ENCODE measurements at regions not wholly inside any gene's neighbourhood (a gene's known extent, or its start where the extent isn't known, plus 50 kb on each side); places are given as distances from the start of the nearest gene placed in this dataset.

DNA sequence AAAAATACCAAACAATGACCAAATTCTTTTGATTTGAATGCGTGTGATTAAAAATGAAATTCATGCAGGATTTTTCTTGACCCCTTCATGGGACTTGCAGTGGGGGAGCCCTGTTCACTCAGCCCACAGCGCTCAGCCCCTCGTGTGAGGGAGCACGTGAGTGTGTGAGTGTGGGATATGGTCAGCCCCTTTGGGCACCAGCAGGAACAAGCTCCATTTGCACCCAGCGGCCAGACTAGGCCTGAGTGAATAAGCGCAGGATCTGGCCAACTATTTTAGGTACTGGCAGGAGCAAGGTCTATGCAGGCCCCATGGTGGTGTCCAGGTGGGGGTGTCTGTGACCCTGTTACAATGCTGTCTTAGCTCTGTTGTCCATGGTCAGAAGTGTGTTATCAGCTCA is 1631.2 kb downstream of the BRINP3 start:
- no peak for DNase-seq (ENCODE audit: low read depth)

GRCh38 chr1:188857526-188858087 is 1620.1 kb downstream of the BRINP3 start:
- DNase-seq (ENCODE audit: low read depth): no peak

GRCh38 chr1:188867614-188868013 is 1610.0 kb downstream of the BRINP3 start:
- no peak for DNase-seq (ENCODE audit: low read depth)

- no peak for DNase-seq (ENCODE audit: low read depth)
Observed at GRCh38 chr1:188871164-188871563, 1606.5 kb downstream of the BRINP3 start.

- DNase-seq (ENCODE audit: low read depth): no peak
Observed at GRCh38 chr1:188872376-188872775, 1605.3 kb downstream of the BRINP3 start.

- no peak for DNase-seq (ENCODE audit: low read depth)
Observed at GRCh38 chr1:188877668-188878067, 1600.0 kb downstream of the BRINP3 start.

- no peak for DNase-seq (ENCODE audit: low read depth)
Observed at GRCh38 chr1:188888386-188888785, 1589.3 kb downstream of the BRINP3 start.

DNA sequence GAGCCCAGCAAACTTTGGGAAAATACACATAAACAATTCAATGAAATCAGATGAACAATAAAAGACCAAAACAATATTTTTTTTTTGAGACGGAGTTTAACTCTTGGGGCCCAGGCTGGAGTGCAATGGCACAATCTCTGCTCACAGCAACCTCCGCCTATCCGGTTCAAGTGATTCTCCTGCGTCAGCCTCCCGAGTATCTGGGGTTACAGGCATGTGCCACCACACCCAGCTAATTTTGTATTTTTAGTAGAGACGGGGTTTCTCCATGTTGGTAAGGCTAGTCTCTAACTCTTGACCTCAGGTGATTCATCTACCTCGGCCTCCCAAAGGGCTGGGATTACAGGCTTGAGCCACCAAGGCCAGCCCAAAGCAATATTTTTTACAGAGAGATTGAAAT is 1588.5 kb downstream of the BRINP3 start:
- DNase-seq (ENCODE audit: low read depth): no peak

DNA sequence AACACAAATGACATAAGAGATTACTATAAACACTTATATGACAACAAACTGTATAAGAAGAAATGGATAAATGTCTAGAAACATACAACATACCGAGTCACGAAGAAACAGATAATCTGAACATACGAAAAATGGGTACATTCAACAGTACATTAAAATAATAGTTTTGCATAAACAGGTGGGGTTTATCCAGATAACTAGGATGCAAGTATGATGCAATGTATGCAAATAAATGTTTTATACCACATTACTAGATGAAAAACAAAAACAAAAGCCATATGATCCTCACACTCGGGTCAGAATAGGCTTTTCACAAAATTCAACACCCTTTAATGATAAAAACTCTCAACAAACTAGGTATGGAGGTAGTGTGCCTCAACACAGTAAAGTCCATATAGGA is 1585.7 kb downstream of the BRINP3 start:
- no peak for DNase-seq (ENCODE audit: low read depth)

GRCh38 chr1:188895611-188896010 is 1582.1 kb downstream of the BRINP3 start:
- DNase-seq (ENCODE audit: low read depth): no peak

DNA sequence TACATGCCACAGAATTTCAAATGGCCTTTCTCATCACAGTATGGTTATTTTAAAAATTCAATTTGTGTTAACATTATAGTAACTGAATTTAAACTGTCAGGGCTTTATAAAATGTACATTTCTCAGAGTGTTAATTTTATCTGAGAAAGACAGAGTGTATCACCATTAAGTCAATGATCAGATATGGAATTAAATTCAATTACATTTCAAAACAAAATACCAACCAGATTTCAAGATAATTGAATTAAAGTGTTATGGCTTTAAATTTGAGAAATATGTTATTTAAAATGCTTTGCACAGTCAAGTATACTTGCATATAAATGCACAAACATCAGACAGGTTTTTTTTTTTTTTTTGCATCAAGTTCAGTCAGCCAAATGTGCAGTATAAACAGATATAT is 1574.4 kb downstream of the BRINP3 start:
- no peak for DNase-seq (ENCODE audit: low read depth)

GRCh38 chr1:188904201-188904600 is 1573.5 kb downstream of the BRINP3 start:
- DNase-seq (ENCODE audit: low read depth): no peak

DNA sequence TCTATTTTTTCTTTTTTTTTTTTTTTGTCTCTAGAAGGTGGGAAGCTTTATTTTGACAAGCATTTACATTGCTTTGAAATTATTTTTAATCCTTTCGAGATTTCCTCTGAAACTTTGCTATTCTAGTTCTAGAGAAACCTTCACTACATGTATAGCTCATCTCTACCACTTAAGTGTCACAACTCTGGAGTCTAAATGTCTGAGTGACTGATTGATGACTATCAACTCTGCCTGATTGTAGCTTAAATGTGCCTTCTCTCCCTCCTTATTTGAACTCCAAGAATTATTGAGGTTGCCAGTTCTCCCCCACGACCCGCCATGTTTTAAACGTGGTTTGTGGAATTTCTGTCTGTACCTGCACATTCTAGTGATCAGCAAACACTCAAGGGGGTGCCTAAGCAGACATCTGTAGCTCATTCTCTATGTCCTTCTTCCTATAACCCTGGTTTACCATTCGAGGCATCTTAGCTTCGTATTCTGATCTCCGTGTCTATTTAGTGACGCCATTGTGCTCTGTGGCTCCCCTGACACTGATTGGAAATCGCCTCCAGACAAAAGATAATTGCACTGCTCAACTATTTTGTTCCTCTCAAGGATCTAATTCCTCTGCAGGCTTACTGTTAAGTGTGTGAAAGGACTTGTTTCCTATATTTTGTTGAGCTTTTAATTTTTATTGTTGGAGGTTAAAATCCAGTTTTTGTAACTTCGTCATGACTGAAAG is 1570.6 kb downstream of the BRINP3 start:
- no peak for DNase-seq (ENCODE audit: low read depth)

DNA sequence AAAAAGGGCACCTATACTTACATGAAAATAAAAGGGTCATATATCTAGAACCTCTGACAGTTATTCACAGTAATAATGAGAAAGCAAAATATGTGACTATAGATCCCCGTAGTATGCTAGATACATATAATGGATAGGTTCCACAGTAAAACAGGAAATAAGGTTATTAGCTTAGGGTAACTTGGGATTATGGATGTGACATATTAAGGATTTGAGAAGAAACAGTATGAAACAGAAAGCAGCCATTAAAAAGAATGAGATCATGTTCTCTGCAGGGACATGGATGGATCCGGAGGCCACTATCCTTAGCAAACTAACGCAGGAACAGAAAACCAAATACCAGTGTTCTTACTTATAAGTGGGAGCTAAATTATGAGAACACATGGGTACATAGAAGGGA is 1547.3 kb downstream of the BRINP3 start:
- no peak for DNase-seq (ENCODE audit: low read depth)

DNA sequence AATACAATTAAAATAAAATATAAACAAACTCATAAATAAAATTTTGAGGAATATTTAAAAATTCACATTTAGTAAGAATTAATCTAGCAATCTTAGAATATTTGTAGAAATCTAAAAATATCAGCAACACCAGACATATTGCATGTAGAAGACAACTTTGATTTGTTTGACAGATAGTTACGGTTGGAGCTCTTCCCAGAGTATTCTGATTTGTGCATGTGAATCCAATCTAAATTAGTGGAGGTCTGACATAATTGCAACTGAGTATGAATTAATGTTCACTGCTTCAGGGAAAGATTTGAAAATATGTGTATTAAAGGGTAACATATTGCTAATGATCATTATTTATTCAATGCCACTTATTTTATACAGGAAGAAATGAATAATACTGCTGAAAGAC is 1546.2 kb downstream of the BRINP3 start:
- DNase-seq (ENCODE audit: low read depth): no peak

DNA sequence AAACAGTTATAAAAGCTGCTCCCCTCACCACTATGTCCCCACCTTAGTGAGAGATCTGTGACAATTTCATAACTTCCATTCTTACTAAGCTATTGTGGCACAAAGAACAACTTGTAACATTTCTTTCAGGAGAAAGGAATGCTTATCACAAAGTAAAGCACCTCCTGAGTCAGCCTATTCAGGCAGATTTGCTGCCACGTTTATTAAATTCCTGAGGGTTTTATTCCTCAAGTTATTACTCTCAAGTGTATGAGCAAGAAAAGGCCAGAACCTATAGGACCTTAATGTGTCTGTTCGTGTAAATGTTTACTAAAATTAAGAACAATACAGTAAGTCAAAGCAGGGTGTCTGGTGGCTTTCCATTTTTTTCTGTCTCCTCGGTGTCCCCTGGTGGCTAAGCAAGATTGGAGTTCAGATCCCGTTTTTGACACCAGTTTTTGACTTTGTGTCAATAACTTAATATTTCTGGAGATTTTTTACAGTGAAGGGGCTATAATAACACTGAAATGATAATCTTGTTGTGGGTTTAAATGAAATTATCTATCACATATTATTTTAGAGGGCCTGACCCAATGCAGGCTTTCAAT is 1539.6 kb downstream of the BRINP3 start:
- no peak for DNase-seq (ENCODE audit: low read depth)

DNA sequence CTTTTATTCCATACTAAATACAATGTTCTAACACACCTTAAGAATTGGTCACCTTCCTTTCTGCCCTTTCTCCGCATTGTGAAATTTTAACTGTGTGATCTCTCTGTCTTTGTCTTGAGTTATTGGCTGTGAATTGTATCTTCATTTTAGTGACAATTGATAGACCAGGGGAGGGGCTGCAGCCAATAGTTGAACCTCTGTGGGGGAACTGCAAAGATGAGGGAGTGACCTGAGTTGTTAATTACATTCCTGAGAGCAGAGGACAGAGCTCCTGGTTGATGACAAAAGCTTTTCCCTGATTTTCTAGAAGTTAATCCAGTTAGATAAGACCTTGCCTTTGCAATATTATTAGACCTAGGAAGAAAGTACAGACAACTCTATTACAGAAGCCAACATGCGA is 1535.7 kb downstream of the BRINP3 start:
- DNase-seq (ENCODE audit: low read depth): no peak

- DNase-seq (ENCODE audit: low read depth): no peak
Observed at GRCh38 chr1:188949701-188950100, 1528.0 kb downstream of the BRINP3 start.

DNA sequence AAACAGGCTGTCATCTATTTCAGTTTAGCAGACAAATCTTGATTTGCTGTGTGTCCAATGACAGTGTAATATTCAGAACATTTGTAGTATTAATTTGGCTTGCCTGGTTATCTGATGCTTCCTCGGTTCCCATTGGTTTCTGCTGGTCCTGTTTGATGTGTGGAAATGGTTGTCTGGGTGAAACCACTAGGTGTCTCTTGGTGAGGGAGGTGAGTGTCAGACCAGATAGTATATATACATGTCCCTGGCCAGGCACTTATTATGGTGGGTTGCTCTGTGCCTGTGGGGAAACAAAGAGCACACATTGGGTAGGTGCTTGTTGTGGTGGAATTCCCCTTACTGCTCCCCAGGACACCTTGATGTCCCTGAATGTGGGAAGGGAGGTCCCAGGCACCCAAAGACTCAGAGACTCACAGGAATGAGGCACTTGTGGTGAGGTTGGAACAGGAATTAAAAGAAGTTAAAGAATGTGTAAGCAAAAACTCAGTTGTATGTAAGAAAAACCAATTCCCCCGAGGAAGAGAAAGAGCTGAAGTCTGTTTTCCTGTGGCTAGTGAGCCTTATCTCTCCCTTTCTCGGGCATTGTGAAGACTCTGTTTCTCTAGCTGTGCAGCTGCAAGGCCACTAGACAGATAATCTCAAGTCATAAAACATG is 1519.1 kb downstream of the BRINP3 start:
- no peak for DNase-seq (ENCODE audit: low read depth)

- no peak for DNase-seq (ENCODE audit: low read depth)
Observed at GRCh38 chr1:188986745-188987417, 1490.8 kb downstream of the BRINP3 start.

DNA sequence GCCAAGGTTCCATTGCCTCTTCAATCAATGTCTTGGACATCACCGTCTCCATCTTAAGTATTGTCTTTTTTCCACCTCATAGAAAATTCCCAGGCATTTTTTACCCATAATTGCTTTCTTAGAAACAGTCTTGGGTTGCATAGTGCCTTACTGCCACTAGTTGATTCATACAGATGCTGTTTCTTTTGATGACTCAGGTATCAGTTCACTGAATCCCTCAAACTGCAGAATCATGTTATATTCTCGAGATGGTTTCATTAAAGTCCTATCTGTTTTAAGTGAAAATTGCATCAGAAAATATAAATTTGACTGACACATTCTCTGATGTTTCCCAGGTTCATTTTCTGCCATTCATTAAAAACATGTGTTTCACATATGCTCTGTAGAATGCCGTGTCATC is 1489.1 kb downstream of the BRINP3 start:
- no peak for DNase-seq (ENCODE audit: low read depth)

- DNase-seq (ENCODE audit: low read depth): no peak
Observed at GRCh38 chr1:188991221-188991930, 1486.3 kb downstream of the BRINP3 start.

All from GM04504 (cell line).